ENCODE measurements at regions not wholly inside any gene's neighbourhood (a gene's known extent, or its start where the extent isn't known, plus 50 kb on each side); places are given as distances from the start of the nearest gene placed in this dataset.
"Not testable (repeated sequence)": the region's sequence is repeated elsewhere in the genome, so short reads cannot be mapped to it uniquely, and the experiment has no call there.

DNA sequence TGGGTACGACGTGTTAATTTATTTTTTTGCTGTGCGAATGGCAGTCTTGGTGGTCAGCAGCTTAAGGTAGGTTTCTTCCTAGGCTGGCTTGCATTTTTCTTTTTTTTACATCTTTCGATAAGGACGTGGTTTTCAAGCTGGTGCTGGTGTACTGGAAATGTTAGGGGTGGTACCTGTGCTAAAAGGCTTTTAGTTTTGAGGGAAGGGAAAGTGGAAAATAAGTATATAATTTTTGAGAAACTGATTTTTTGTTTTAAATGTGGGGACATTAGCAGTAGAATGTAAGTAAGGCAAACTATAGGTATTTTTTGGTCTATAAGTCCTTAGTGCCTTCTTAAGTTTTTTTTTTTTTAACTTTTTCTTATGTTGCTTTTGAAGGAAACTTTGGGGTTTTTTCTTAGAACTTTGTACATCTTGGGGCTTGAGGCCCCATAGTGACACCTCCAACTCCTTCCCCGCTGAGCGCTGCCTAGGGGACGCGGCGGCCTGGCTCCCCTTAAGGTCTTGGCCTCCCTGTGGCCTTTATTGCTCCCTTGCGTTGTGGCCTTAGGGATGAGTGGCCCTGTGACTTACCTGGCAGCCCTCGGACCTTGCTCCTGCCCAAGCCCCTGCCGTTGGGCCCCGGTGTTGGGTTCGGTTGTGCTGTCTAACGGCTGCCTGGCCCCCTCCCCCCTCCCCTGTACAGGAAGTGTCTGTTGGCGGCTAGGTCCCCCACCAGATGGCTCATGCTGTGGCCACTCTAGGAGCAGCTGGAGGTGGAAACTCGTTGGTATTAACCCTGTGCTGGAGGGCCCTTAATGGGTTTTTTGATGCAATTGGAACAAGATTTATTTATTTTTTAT is 88.0 kb upstream of the RPRML start:
- H3K4me3 ChIP-seq: peak overlapping the region; percentile 95
- no peaks in the 10 kb centered on the region for H3K9me3 ChIP-seq (replicated peaks)
- H3K4me1 ChIP-seq: peaks cover 4% of the 10 kb centered on the region; the same call in 1 of the 2 replicates
- H3K36me3 ChIP-seq: peaks cover 8% of the 10 kb centered on the region; the same call in 1 of the 2 replicates
- peak; percentile 92 to 95 for DNase-seq
- peak overlapping the region; percentile 84 for H3K27ac ChIP-seq
- no peaks in the 10 kb centered on the region for H3K27me3 ChIP-seq

DNA sequence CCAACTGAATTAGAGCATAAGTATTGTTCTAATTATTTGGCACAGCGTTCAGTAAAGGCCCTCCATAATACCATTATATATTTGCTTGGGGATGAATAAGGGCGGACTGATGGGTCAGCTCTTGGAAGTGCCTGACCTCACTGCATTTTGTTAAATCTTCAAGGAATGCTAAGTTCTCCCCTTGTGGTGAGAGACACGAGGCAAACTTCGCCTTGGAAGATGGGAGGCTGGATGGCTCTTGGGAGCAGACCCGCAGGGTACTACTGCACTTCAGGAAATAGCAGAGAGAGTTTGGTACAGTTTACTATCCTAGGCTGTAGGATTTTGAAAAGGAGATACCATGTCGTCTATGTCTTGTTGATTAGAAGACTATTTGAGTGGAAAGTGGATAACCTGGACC is 87.0 kb upstream of the RPRML start:
- DNase-seq: no peak
- no peaks in the 10 kb centered on the region for H3K27me3 ChIP-seq
- peaks cover 8% of the 10 kb centered on the region for H3K36me3 ChIP-seq
- no peak overlapping the region for H3K27ac ChIP-seq
- no peaks in the 10 kb centered on the region for H3K9me3 ChIP-seq (replicated peaks)
- peaks cover 4% of the 10 kb centered on the region; the same call in 1 of the 2 replicates for H3K4me1 ChIP-seq
- no peak overlapping the region for H3K4me3 ChIP-seq

DNA sequence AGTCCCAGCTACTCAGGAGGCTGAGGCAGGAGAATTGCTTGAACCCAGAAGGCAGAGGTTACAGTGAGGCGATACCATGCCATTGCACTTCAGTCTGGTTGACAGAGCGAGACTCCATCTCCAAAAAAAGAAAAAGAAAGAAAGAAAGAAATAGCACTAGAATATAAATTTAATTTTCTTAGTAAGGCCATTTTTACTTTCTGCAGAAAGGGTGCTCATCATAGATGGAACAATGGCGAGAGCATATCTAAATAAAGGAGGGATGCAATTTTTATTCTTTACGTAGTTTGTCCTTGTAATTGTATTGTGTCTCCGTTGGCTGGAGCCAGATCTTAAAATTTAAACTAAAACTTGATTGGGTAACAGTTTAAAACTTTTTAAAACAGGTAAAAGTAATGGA is 85.6 kb upstream of the RPRML start:
- Histone ChIP-seq H3K9me3 (replicated peaks) (no peaks in the 10 kb centered on the region), H3K4me1 (peaks cover 4% of the 10 kb centered on the region; the same call in 1 of the 2 replicates), H3K27ac (no peak overlapping the region), H3K36me3 (peaks cover 9% of the 10 kb centered on the region), H3K4me3 (no peak overlapping the region), H3K27me3 (no peaks in the 10 kb centered on the region)
- no peak for DNase-seq

DNA sequence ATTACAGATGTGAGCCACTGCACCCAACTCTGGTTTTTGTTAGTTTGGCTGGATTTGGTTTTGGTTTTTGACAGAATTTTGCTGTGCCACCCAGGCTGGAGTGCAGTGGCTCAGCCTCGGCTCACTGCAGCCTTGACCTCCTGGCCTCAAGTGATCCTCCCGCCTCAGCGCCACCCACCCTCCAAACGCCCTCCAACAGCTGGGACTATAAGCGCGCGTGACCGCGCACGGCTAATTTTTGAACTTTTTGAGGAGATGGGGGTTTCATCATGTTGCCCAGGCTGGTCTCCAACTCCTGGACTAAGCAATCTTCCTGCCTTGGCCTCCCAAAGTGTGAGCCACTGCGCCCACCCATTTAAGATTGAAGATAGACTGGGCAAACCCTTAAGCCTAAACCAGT is 84.4 kb upstream of the RPRML start:
- H3K27me3 ChIP-seq: no peaks in the 10 kb centered on the region
- H3K4me1 ChIP-seq: peaks cover 4% of the 10 kb centered on the region; the same call in 1 of the 2 replicates
- H3K4me3 ChIP-seq: no peak overlapping the region
- no peak overlapping the region for H3K27ac ChIP-seq
- no peak for DNase-seq
- peaks cover 9% of the 10 kb centered on the region for H3K36me3 ChIP-seq
- no peaks in the 10 kb centered on the region for H3K9me3 ChIP-seq (replicated peaks)

DNA sequence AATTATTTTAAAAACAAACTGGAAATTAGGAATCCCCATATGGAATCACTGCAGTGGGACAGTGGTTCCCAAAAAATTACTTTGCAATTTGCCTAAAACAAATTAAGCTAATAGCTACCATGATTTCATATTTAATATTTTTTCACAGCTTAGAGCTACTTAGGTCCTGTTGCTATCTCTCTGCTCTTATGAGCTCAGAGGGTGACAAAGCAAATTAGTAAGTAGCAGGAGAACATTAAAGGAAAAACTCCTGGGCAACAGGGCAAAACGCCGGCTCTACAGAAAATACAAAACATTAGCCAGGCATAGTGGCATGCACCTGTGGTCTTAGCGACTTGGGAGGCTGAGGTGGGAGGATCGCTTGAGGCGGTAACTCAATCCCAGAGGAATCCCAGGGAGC is 83.8 kb upstream of the RPRML start:
- H3K27me3 ChIP-seq; H3K27ac ChIP-seq; H3K9me3 ChIP-seq (replicated peaks); DNase-seq; H3K36me3 ChIP-seq; H3K4me3 ChIP-seq; H3K4me1 ChIP-seq: not testable (repeated sequence)

DNA sequence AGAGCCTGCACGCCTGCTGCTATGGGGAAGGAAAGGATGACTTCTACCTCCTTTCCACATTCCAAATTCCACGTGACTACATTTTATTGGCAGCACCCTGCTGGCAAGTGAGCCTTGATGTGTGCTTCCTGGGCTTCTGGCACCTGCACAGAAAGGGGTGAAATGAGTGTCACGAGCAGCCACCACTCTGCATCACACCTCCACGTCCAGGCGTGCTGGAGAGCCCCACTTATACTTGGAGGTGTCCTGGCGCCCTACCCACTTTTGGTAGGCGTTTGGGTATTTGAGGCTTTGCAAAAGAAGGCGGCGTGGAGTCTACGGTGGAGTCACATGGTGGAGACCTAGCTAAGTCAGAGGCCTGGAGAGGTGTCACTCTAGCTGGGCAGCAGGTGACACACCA is 81.0 kb upstream of the RPRML start:
- not testable (repeated sequence) for H3K27ac ChIP-seq; H3K4me1 ChIP-seq; DNase-seq; H3K9me3 ChIP-seq (replicated peaks); H3K27me3 ChIP-seq; H3K4me3 ChIP-seq
- peaks cover 13% of the 10 kb centered on the region for H3K36me3 ChIP-seq

DNA sequence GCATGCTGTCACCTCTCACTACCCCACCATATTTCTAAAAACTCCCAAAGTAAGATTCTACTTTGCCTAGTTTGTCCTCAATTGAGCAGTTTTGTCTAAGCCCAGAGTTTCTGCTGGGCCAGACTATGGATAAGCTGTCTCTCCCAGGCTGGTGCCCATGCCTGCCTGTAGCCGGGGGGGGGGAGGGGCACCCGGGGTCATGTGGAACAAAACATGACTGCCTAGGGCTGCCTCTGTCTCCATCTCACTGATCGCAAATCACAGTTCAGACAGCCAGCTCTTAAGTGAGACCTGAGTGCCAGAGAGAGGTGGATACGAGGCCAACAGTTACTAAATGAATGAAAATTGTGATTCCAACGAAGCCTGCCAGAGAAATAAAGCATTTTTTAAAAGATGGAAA is 78.8 kb upstream of the RPRML start:
- Histone ChIP-seq H3K36me3 (peaks cover 8% of the 10 kb centered on the region; the same call in 1 of the 2 replicates), H3K27me3 (no peaks in the 10 kb centered on the region), H3K9me3 (replicated peaks) (no peaks in the 10 kb centered on the region), H3K27ac (no peak overlapping the region), H3K4me1 (no peaks in the 10 kb centered on the region), H3K4me3 (no peak overlapping the region)
- no peak for DNase-seq

DNA sequence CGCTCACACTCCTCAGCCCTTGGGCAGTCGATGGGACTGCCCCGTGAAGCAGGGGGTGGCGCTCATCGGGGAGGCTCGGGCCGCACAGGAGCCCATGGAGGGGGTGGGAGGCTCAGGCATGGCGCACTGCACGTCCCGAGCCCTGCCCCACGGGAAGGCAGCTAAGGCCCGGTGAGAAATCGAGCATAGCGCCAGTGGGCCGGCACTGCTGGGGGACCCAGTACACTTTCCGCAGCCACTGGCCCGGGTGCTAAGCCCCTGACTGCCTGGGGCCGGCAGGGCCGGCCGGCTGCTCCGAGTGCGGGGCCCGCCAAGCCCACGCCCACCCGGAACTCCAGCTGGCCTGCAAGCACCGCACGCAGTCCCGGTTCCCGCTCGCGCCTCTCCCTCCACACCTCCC is 78.2 kb upstream of the RPRML start:
- not testable (repeated sequence) for H3K36me3 ChIP-seq; H3K4me1 ChIP-seq; DNase-seq; H3K9me3 ChIP-seq (replicated peaks); H3K27ac ChIP-seq; H3K4me3 ChIP-seq; H3K27me3 ChIP-seq

DNA sequence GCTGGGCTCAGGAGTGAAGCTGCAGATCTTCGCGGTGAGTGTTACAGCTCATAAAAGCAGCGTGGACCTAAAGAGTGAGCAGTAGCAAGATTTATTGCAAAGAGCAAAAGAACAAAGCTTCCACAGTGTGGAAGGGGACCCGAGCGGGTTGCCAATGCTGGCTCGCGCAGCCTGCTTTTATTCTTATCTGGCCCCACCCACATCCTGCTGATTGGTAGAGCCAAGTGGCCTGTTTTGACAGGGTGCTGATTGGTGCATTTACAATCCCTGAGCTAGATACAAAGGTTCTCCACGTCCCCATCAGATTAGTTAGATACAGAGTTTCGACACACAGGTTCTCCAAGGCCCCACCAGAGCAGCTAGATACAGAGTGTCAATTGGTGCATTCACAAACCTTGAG is 77.6 kb upstream of the RPRML start:
- H3K36me3 ChIP-seq; DNase-seq; H3K27ac ChIP-seq; H3K4me3 ChIP-seq; H3K27me3 ChIP-seq; H3K9me3 ChIP-seq (replicated peaks); H3K4me1 ChIP-seq: not testable (repeated sequence)

Data from SJCRH30 (cell line).